ENCODE measurements at regions not wholly inside any gene's neighbourhood (a gene's known extent, or its start where the extent isn't known, plus 50 kb on each side); places are given as distances from the start of the nearest gene placed in this dataset.
"Not testable (repeated sequence)": the region's sequence is repeated elsewhere in the genome, so short reads cannot be mapped to it uniquely, and the experiment has no call there.

DNA sequence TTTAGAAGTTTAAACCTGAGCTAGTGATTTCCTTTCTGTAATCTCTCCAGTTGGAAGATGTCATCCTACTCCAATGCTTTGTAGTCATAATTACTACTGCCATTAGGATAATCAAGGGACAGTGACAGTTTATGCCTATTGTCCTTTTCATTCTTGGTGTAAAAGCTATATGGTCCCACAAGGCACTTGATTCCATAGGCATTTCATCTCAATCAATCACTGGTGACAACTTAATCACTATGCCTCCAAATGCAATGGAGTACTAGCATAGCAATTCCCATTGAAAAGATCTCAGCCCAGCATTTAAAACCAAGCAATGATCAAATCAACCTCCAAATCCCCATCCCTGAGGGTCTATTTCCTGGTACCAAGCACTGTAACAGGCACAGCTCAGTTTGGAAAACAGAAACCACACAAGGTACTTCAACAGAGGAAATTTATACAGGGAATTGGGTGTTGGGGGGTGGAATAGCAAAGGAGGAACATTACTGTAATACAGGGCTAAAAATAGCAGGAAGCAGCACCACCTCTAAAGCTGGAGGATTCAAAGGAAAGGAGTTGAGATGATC lies 51.0 kb downstream of the FHIP2A start:
- H3K27ac ChIP-seq = no peak overlapping the region
- TF ChIP-seq ZFX (IDR thresholded peaks at IDR 0.05; ENCODE audit: borderline replicate concordance) = no peak
- TF ChIP-seq, protein P1, sequence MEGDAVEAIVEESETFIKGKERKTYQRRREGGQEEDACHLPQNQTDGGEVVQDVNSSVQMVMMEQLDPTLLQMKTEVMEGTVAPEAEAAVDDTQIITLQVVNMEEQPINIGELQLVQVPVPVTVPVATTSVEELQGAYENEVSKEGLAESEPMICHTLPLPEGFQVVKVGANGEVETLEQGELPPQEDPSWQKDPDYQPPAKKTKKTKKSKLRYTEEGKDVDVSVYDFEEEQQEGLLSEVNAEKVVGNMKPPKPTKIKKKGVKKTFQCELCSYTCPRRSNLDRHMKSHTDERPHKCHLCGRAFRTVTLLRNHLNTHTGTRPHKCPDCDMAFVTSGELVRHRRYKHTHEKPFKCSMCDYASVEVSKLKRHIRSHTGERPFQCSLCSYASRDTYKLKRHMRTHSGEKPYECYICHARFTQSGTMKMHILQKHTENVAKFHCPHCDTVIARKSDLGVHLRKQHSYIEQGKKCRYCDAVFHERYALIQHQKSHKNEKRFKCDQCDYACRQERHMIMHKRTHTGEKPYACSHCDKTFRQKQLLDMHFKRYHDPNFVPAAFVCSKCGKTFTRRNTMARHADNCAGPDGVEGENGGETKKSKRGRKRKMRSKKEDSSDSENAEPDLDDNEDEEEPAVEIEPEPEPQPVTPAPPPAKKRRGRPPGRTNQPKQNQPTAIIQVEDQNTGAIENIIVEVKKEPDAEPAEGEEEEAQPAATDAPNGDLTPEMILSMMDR (IDR thresholded peaks at IDR 0.05) = no peak

DNA sequence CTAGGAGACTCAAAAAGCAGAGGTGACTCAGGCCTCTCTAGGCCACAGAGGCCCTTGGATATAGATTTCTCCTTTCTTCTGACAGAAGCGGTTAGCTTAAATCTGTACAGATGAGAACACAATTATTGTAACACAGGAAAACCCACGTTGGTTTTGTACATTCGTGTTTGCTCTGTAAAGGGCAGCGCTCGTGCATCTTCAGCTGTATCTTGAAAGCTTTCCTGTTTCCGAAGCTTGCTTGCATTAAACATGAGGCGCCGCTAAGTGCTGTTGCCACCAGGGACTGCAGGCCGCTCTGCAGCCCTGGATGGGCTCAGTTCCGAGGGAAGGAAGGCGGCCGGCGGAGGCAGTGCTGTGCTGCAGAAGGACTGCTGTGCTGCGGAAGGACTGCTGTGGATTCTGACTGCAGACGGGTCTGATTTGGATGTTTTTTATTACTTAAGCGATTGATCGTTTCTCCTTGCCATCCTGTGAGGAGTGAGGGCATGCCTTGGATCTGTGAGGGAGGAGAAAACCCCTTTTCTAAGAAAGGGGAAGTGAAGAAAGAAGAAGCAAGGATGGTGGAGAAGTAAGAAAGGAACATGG lies 53.3 kb downstream of the FHIP2A start:
- TF ChIP-seq, protein P1 (IDR thresholded peaks at IDR 0.05) = no peak
- TF ChIP-seq ZFX (IDR thresholded peaks at IDR 0.05; ENCODE audit: borderline replicate concordance) = no peak
- H3K27ac ChIP-seq = no peak overlapping the region

DNA sequence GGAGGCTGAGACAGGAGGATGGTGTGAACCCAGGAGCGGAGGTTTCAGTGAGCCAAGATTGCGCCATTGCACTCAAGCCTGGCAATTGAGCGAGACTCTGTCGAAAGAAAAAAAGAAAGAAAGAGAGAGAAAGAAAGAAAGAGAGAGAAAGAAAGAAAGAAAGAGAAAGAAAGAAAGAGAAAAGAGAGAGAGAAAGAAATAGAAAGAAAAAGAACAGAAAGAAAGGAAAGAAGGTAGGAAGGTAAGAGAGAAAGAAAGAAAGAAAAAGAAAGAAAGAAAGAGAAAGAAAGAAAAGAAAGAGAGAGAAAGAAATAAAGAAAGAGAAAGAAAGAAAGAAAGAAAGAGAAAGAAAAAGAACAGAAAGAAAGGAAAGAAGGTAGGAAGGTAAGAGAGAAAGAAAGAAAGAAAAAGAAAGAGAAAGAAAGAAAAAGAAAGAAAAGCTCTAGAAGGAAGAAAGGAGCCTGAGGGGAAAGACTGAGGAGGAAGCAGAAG lies 54.1 kb downstream of the FHIP2A start:
- H3K27ac ChIP-seq = not testable (repeated sequence)

DNA sequence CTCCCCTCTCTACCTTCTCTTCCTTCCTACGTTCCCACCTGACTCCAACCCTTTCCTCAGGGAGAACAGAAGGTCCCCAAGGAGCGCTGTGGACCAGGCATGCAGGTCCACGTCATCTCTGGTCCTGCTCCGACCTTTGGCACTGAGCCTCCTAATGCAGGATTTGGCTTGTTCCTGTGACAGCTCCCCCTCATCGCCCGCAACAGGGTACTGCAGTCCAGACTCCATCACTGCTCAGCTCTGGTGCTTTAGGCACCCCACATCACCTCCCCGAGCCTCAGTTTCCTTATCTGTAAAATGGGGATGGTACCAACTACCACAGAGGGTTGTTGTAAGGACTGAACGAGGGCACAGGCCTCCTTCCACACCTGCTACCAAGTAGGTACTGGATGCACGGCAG lies 54.6 kb downstream of the FHIP2A start:
- H3K27ac ChIP-seq = no peak overlapping the region
- TF ChIP-seq, protein P1 (IDR thresholded peaks at IDR 0.05) = no peak
- TF ChIP-seq ZFX (IDR thresholded peaks at IDR 0.05; ENCODE audit: borderline replicate concordance) = no peak

DNA sequence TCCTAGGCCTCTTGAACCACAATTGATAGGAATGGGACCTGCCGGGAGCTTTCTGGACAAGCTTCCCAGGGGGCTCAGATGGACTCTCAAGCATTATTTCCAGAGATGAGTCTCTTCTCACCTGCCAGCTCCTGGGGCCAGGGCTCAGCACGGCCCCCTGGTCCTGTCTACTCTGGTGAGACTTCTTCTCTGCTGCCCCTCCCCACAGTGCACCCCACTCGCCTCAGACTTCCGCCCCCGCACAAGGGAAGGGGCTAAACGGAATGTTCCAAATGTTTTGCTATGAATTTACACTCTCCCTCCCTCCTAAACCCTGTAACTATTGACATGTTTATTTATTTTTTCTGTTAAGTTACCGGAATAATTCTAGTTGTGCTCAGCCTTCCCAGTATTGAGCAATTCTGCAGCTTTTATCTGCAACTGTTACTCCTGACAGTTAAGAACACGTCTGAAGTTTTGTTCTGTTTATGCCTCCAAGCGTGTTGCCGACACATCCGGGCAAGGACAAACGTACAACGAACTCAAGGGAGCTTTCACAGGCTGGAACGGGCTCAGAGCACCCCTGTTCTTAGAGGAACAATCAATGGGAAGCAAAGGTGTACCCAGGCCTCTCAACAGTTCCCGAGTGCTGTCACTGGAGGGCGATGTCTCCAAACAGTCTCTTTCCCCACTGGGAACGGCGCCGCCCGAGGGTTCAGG lies 55.2 kb downstream of the FHIP2A start:
- H3K27ac ChIP-seq = no peak overlapping the region
- TF ChIP-seq ZFX (IDR thresholded peaks at IDR 0.05; ENCODE audit: borderline replicate concordance) = no peak
- TF ChIP-seq, protein P1 (IDR thresholded peaks at IDR 0.05) = peak; percentile 80

DNA sequence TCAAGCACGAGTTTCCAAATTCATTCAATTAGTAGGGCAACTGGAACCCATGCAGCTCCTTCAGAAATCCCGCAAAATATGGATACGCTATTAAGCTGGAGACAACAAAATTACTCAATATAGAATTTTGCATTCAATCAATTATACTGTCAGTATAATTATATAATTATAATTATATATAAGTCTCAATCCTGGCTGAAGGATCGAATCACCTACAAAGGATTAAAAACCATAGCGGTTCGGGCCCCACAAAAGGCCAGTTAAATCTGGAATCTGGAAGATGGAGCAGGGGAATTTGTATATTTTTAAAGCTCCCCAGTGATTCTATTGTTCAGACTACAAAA lies 55.7 kb downstream of the FHIP2A start:
- H3K27ac ChIP-seq = no peak overlapping the region
- TF ChIP-seq, protein P1 (IDR thresholded peaks at IDR 0.05) = peak; percentile 26
- TF ChIP-seq ZFX (IDR thresholded peaks at IDR 0.05; ENCODE audit: borderline replicate concordance) = no peak

DNA sequence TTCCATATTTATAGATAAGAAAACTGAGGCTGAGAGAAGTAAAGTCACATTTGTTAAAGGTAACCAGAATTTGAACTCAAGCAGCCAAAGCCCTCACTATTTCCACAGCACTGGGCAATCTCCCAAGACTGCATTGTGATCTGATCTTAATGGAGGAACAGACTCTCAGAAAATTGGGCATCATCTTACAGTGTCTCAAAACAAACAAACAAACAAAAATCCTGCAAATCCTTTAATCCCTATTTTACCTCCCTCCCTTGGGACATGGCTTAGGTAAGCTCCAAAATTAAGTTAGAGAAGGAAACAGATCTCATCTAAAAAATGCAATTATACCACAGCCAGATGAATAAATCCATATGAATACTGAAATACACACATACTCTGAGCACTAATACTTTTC lies 57.5 kb downstream of the FHIP2A start:
- TF ChIP-seq ZFX (IDR thresholded peaks at IDR 0.05; ENCODE audit: borderline replicate concordance) = no peak
- TF ChIP-seq, protein P1 (IDR thresholded peaks at IDR 0.05) = no peak
- H3K27ac ChIP-seq = no peak overlapping the region
